LNCAP (cell line): ENCODE measurements at regions not wholly inside any gene's neighbourhood (a gene's known extent, or its start where the extent isn't known, plus 50 kb on each side); places are given as distances from the start of the nearest gene placed in this dataset.

Experiments
- CTCF ChIP-seq: fragments of 450-650 bp; IDR thresholded peaks from 2 replicates; pipeline ENCODE4 v1.5.1; 2017; ENCODE audit warnings: mild to moderate bottlenecking

DNA sequence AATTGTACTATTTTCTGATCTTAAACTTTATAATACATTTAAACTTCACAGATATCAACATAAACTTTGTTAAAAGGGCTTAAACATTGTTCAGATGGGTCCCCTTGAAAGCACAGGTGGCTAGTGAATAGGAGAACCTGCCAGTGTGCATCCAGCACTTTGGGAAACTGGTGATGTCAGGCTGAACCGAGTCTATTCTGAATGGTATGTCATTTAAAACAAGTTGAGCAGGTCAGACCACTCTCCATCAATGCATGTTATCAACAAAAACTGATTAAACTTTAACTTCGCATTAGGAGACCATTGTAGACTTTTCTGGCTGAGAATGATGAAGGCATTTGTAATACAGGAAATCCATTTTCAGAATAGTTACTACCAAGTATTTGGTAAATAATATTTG, 50.1 kb upstream of the FREM2 start:
- no peak for TF ChIP-seq CTCF
